ENCODE measurements at regions not wholly inside any gene's neighbourhood (a gene's known extent, or its start where the extent isn't known, plus 50 kb on each side); places are given as distances from the start of the nearest gene placed in this dataset.

DNA sequence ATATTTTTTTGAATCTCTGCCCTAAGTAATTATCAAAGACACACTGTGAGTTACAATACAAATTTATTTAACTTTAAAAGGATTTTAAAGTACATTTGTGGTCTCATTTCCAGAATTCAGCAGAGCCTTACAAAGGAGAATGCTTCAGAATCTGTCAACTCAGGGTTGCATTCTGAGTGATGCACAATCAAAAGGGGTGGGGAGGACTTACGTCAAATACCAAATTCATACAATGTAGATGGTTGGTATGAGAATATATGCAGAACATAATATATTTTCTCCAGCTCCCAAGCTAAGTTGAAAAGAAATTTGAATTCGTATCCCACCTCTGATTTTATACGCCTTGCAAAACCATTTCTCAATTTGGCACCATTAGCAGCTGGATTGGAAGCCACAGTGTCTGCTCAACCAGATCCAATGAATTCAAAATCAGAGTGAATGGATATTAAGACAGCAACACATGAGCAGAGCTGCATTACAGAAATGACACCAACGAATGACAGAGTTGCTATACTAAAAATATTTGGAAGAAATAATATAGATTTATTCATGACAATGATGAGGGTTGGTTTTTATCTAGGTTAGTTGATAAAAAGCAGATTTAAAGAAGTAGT lies 110.4 kb upstream of the CFAP20DC start:
- DNase-seq (ENCODE audit: low spot score in 2 of 2) (no peak), ATAC-seq (no peak)
- Mint-ChIP-seq H3K9me3 (no peaks in the 10 kb centered on the region), H3K36me3 (no peaks in the 10 kb centered on the region), H3K27ac (no peak overlapping the region)

GRCh38 chr3:59153648-59154047 lies 103.8 kb upstream of the CFAP20DC start:
- Mint-ChIP-seq H3K27ac (no peak overlapping the region), H3K9me3 (peaks cover 0 to 17% of the 10 kb centered on the region in 2 donors), H3K36me3 (peaks cover 0 to 18% of the 10 kb centered on the region in 2 donors)
- DNase-seq (ENCODE audit: low spot score in 2 of 2) (no peak), ATAC-seq (no peak)

GRCh38 chr3:59152943-59153342 lies 103.1 kb upstream of the CFAP20DC start:
- Mint-ChIP-seq H3K27ac (no peak overlapping the region), H3K9me3 (peaks cover under 1 to 17% of the 10 kb centered on the region in 2 donors), H3K36me3 (peaks cover 0 to 18% of the 10 kb centered on the region in 2 donors)
- DNase-seq (ENCODE audit: low spot score in 2 of 2): no peak
- no peak for ATAC-seq

GRCh38 chr3:59150039-59150438 lies 100.2 kb upstream of the CFAP20DC start:
- Mint-ChIP-seq H3K9me3 (peaks cover 3 to 20% of the 10 kb centered on the region in 2 donors), H3K36me3 (peaks cover 0 to 18% of the 10 kb centered on the region in 2 donors), H3K27ac (no peak overlapping the region)
- ATAC-seq (no peak), DNase-seq (ENCODE audit: low spot score in 2 of 2) (no peak)

DNA sequence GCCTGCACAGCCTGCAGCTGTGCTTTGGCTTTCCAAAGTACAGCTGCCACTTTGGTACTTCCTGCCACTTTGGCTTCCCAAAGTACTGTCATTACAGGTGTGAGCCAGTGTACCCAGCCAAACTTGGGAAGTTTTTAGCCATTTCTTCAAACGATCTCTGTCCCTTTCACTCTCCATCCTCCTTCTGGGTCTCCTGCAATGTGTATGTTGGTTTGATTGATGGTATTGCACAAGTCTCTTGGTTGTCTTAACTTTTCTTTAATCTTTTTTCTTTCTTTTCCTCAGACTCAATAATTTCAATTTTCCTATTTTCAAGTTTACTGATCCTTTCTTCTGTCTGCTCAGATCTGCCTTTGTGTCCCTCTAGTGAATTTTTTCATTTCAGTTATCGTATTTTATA lies 99.3 kb upstream of the CFAP20DC start:
- peaks cover 3 to 20% of the 10 kb centered on the region in 2 donors for H3K9me3 Mint-ChIP-seq
- no peak overlapping the region for H3K27ac Mint-ChIP-seq
- H3K36me3 Mint-ChIP-seq: peaks cover 0 to 18% of the 10 kb centered on the region in 2 donors
- DNase-seq (ENCODE audit: low spot score in 2 of 2) (no peak), ATAC-seq (no peak)

DNA sequence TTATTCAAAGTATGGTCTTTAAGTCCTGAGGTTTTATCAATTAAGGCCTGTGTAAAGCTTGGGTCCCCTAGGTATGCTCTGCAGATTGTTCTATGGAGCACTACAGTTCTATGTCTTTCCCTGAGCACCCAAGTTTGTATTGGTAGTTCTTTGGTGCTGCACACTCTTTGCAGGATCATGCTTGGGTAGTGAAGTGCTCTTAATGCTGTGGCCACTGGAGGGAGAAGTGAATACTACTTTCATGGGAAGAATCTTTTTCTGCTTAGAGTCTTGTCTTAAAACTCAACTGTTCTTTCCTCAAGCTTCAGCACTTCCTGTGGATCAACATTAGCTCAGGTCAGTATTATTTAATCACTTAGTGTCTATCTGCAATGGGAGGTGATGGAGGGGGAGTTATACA lies 93.6 kb upstream of the CFAP20DC start:
- Mint-ChIP-seq H3K27ac (no peak overlapping the region), H3K9me3 (peaks cover 3% of the 10 kb centered on the region in 2 donors), H3K36me3 (no peaks in the 10 kb centered on the region)
- no peak for DNase-seq (ENCODE audit: low spot score in 2 of 2)
- no peak for ATAC-seq

GRCh38 chr3:59142556-59142955 lies 92.7 kb upstream of the CFAP20DC start:
- no peak for ATAC-seq
- H3K36me3 Mint-ChIP-seq: no peaks in the 10 kb centered on the region

DNA sequence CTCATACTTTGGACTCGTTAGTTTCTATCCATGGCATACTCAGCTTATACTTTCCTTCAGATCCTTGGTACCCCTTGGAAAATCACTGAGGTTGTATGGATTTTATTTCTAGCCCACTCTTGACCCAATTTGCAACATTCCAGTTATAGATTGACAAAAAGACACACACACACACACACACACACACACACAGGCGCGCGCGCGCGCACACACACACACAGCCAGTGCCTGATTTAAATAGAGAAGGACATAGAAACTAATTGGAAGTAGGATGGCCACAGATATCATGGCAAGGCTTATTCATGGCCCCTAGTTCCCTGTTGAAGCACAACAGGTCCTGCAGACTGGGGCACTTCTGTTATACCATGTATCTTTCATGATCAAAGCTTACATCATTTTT lies 89.1 kb upstream of the CFAP20DC start:
- Mint-ChIP-seq H3K9me3 (no peaks in the 10 kb centered on the region), H3K27ac (no peak overlapping the region), H3K36me3 (no peaks in the 10 kb centered on the region)
- DNase-seq (ENCODE audit: low spot score in 2 of 2) (no peak), ATAC-seq (no peak)

More at GRCh38 chr3:59142556-59142955, 92.7 kb upstream of the CFAP20DC start:
- Mint-ChIP-seq H3K27ac (no peak overlapping the region), H3K9me3 (no peaks in the 10 kb centered on the region)
- no peak for DNase-seq (ENCODE audit: low spot score in 2 of 2)

DNA sequence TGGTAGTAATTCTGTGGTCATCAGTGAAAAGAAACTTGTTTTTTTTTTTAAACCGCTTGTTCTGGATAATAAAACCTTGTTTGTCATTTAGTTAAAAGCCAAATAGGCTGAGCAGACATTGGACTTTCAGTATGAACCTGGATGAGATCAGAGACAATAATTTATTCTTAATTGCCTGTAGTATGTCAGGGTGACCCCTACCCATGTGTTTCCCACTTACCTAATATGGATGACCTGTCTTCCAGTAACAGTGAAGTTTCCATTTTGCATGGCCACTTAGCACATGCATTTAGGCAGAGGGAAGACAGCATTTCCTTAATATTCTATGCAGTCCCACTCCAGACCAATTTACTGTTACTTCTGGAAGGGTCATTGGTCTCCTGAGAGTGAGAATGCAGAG lies 87.6 kb upstream of the CFAP20DC start:
- Mint-ChIP-seq H3K36me3 (no peaks in the 10 kb centered on the region), H3K9me3 (no peaks in the 10 kb centered on the region), H3K27ac (no peak overlapping the region)
- ATAC-seq: no peak
- no peak for DNase-seq (ENCODE audit: low spot score in 2 of 2)

DNA sequence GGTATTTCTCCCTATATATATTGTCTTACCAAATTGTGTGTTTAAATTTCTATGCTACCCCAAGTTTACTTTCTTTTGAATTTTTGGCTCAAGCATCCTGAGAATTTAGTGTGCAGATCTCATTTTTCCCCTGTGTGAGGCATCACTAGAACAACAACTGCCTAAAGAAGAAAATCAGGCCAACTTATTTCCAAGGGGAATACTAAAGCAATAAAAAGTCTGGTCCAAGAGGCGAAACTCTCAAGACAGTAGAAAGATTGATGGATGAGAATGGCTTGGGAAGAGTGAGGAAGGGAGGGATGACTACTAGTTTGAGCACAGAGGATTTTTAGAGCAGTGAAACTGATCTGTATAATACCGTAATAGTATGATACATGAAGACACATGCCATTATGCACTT lies 86.3 kb upstream of the CFAP20DC start:
- ATAC-seq (no peak), DNase-seq (ENCODE audit: low spot score in 2 of 2) (no peak)
- Mint-ChIP-seq H3K27ac (no peak overlapping the region), H3K36me3 (no peaks in the 10 kb centered on the region), H3K9me3 (no peaks in the 10 kb centered on the region)

- Mint-ChIP-seq H3K36me3 (no peaks in the 10 kb centered on the region), H3K27ac (no peak overlapping the region), H3K9me3 (no peaks in the 10 kb centered on the region)
- ATAC-seq: no peak
- no peak for DNase-seq (ENCODE audit: low spot score in 2 of 2)
These were observed 85.3 kb upstream of the CFAP20DC start for GRCh38 chr3:59135096-59135495.

- no peak for ATAC-seq
- Mint-ChIP-seq H3K9me3 (no peaks in the 10 kb centered on the region), H3K27ac (no peak overlapping the region), H3K36me3 (no peaks in the 10 kb centered on the region)
- no peak for DNase-seq (ENCODE audit: low spot score in 2 of 2)
These were observed 83.5 kb upstream of the CFAP20DC start for GRCh38 chr3:59133311-59133710.

DNA sequence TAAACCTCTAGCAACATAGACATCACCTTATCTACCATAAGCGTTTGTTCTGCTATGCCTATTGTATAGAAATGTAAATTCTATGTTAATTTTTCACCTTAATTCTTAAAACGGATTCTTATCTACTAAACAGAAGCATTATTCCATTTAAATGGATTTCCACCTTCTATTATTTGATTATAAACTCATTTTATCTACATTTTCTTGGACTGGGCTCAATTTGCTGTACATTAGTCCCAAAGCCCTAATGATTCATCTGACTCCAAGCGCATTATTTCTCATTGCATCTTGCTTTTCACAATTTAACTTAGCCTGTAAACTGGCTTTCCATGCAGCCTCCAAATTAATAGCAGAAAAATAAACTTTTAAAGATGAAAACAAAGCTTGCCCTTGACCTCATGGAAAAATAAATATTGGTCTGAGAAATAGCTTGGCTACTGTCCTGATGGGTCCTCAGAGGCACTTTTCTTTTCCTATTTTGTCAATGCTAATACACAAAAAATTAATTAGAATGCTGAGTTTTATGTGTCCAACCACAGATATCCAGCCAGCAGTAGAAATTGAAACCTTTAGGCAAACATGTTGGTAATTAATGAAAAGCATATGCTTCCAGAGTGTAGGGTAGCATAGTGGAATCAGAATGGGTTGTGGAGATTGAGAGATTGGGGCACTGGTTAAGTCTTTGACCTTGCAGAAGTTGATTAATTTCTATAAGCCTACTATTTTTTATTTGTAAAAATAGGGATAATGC lies 81.4 kb upstream of the CFAP20DC start:
- ATAC-seq (no peak), DNase-seq (ENCODE audit: low spot score in 2 of 2) (no peak)
- no peaks in the 10 kb centered on the region for H3K9me3 Mint-ChIP-seq
- no peak overlapping the region for H3K27ac Mint-ChIP-seq
- no peaks in the 10 kb centered on the region for H3K36me3 Mint-ChIP-seq

DNA sequence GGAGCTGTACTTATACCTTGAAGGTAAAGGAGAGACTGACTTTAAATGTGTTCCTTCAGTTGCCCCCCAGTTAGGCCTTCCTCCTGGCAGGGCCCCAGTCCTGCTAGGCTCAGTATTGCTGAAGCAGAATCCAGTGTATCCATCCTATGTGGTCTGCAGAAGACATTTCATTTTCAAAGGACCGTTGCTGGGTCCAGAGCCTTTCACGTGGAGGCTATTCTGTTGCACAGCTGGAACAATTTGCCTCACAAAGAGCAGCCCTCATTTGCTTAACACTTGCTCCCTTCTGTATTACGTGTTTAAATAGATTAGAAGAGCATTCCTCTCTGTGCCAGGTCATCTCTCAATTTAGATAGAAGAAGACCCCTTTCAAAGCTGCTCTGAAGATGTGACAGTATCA lies 78.9 kb upstream of the CFAP20DC start:
- Mint-ChIP-seq H3K27ac (no peak overlapping the region), H3K9me3 (no peaks in the 10 kb centered on the region), H3K36me3 (no peaks in the 10 kb centered on the region)
- no peak for DNase-seq (ENCODE audit: low spot score in 2 of 2)
- no peak for ATAC-seq

- Mint-ChIP-seq H3K36me3 (no peaks in the 10 kb centered on the region), H3K27ac (no peak overlapping the region), H3K9me3 (no peaks in the 10 kb centered on the region)
- ATAC-seq (no peak), DNase-seq (ENCODE audit: low spot score in 2 of 2) (no peak)
These were observed 77.2 kb upstream of the CFAP20DC start for GRCh38 chr3:59127071-59127470.

DNA sequence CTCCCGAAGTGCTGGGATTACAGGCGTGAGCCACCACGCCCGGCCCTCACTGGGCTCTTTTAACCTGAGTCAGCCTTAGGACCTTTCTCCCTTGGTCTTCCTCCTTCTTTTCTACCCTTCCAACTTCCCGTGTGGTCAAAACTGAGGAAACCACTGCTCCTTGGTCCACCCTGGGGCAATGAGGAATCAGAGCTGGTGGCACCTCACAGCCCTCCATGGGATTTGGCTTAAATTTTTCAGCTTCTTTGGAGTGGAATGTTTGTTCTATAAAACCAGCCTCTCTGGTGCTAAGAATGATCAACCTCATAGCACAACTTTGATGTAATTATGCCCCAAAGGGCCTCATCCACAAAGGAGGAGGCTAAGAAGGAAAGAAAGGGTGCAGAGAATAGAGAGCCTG lies 76.6 kb upstream of the CFAP20DC start:
- Mint-ChIP-seq H3K9me3 (no peaks in the 10 kb centered on the region), H3K27ac (no peak overlapping the region), H3K36me3 (no peaks in the 10 kb centered on the region)
- ATAC-seq: no peak
- DNase-seq (ENCODE audit: low spot score in 2 of 2): no peak

DNA sequence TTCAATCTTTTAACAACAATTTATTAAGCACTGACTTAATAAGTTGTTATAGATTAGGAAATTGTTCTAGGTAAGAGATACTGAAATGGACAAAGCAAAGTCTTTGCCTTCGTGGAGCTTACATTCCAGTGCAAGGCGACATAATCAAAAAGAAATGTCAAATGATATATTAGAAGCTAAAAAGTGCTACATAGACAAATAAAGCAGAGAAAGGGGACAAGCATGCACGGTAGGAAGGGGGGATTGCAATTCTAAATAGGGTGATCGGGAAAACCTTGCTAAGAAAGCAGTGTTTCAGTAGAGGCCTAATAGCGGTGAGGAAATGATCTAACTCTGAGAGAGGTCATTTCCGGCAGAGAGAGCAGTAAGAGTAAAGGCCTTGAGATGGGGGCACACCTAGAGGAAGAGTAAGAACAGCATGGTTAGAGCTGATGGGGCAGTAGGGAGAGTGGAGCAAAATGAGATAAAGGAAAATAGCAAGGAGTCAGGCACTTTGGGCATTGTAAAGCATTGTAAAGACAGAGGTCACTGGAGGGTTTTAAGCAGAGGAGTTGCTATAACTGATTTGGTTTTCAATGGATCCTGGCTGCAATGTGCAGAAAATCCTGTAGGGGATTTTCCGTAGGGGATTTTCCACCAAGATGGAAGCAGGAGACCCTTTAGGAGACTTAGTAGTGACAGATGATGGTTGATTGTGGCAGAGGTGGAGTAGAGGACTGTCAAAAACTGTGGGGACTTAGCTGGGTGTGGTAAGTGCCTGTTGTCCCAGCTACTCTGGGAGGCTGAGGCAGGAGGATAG lies 71.7 kb upstream of the CFAP20DC start:
- no peak for ATAC-seq

More for the DNA sequence above, 71.7 kb upstream of the CFAP20DC start:
- Mint-ChIP-seq H3K9me3 (no peaks in the 10 kb centered on the region), H3K36me3 (no peaks in the 10 kb centered on the region), H3K27ac (no peak overlapping the region)
- no peak for DNase-seq (ENCODE audit: low spot score in 2 of 2)
